Transverse colon (tissue), 4 donors: ENCODE measurements at regions not wholly inside any gene's neighbourhood (a gene's known extent, or its start where the extent isn't known, plus 50 kb on each side); places are given as distances from the start of the nearest gene placed in this dataset.

Experiments
- DNase-seq: peaks from one replicate; pipeline ENCODE4 v3.0.0-alpha.2; 2019
- H3K27ac ChIP-seq, 4 donors: fragments of 200-600 bp; sonication (generic); 2 replicates each; pipeline ENCODE4 v1.5.1; 2016 to 2018; ENCODE audit warnings: inconsistent platforms in 4 of 4
- H3K27me3 ChIP-seq: fragments of 200-600 bp; sonication (generic); 2 replicates; pipeline ENCODE4 v1.5.1; 2017; ENCODE audit warnings: inconsistent platforms
- H3K36me3 ChIP-seq, 4 donors: fragments of 200-600 bp; sonication (generic); 2 replicates each; pipeline ENCODE4 v1.5.1; 2017 to 2019; ENCODE audit warnings: inconsistent platforms in 4 of 4
- H3K4me1 ChIP-seq, 4 donors: fragments of 200-600 bp; sonication (generic); 2 replicates each; pipeline ENCODE4 v1.5.1; 2017 to 2020; ENCODE audit warnings: inconsistent platforms in 4 of 4
- H3K4me3 ChIP-seq, 4 donors: fragments of 200-600 bp; sonication (generic); 1 replicate in 1 of 4; 2 replicates in 3 of 4; pipeline versions ENCODE4 v1.5.1 to v1.6.1; 2017 to 2019; ENCODE audit warnings: inconsistent platforms in 4 of 4
- H3K9me3 ChIP-seq, 2 donors: fragments of 200-600 bp; sonication (generic); 2 replicates each; pipeline ENCODE4 v1.5.1; 2017 to 2019; ENCODE audit warnings: inconsistent platforms in 2 of 2
- CTCF ChIP-seq, 5 experiments: fragments of 200-600 bp in 3 of 5; fragments of 450-650 bp in 2 of 5; sonication (generic) in 3 of 5; IDR thresholded peaks; 1 replicate in 2 of 5; 2 replicates in 3 of 5; pipeline ENCODE4 v1.5.1; 2016 to 2017; ENCODE audit warnings: antibody characterized with exemption in 5 of 5, inconsistent platforms in 3 of 5, mild to moderate bottlenecking in 2 of 5, moderate library complexity in 1 of 5
- EP300 ChIP-seq: sonication (generic); formaldehyde crosslinking; IDR thresholded peaks from one replicate; pipeline ENCODE4 v1.6.1; 2017; ENCODE audit warnings: antibody characterized with exemption, low read depth
- POLR2A ChIP-seq: fragments of 450-650 bp; IDR thresholded peaks from one replicate; pipeline ENCODE4 v1.6.1; 2016; ENCODE audit warnings: antibody characterized with exemption, mild to moderate bottlenecking, moderate library complexity
- POLR2AphosphoS5 ChIP-seq, 3 donors: sonication (generic); formaldehyde crosslinking; IDR thresholded peaks; one replicate each; pipeline ENCODE4 v1.6.1; 2016; ENCODE audit warnings: antibody characterized with exemption in 3 of 3
- WGBS, 2 donors: methylation state at CpG; one replicate each; pipeline ENCODE4 v1.1.5; 2018; ENCODE audit warnings: low coverage in 1 of 2; 5-methylcytosine and 5-hydroxymethylcytosine counted together
- in situ Hi-C, 4 donors: fragments of 200-750 bp; cut with MboI; loops; one replicate each; pipeline versions ENCODE4 v1.15.0 to v1.15.1; 2017; ENCODE audit warnings: low sequenced_read_pairs in 3 of 4, low pct_ligation_motif_present in 1 of 4, low pct_unique_long_range_greater_than_20kb in 1 of 4
- intact Hi-C: fragments of 100-400 bp; cut with DNase I; formaldehyde crosslinking; loops from one replicate; pipeline ENCODE4 v1.15.1; 2023; ENCODE audit warnings: low total_unique reads

- H3K36me3 ChIP-seq: no peaks in the 10 kb centered on the region
- H3K27ac ChIP-seq: no peak overlapping the region
- in situ Hi-C loops: no loop called here
- H3K9me3 ChIP-seq: no peaks in the 10 kb centered on the region
- TF ChIP-seq CTCF (IDR thresholded peaks at IDR 0.05) (no peak), POLR2A (no peak)
- 74 to 93% methylated on average over 5 of the region's 5 CpGs for WGBS, 2 donors
- H3K4me1 ChIP-seq: no peaks in the 10 kb centered on the region
- H3K27me3 ChIP-seq: no peaks in the 10 kb centered on the region
- no peak for DNase-seq
- H3K4me3 ChIP-seq: no peak overlapping the region
- intact Hi-C loops: no loop called here
Measured at GRCh38 chr10:83218205-83218604, 921.1 kb upstream of the GHITM start.

GRCh38 chr10:83222300-83222699, 917.0 kb upstream of the GHITM start:
- in situ Hi-C loops: no loop called here
- intact Hi-C loops: no loop called here
- Histone ChIP-seq H3K4me1 (no peaks in the 10 kb centered on the region), H3K27ac (no peak overlapping the region), H3K4me3 (no peak overlapping the region), H3K27me3 (no peaks in the 10 kb centered on the region), H3K36me3 (no peaks in the 10 kb centered on the region), H3K9me3 (no peaks in the 10 kb centered on the region)
- no peak for TF ChIP-seq POLR2AphosphoS5 (IDR thresholded peaks at IDR 0.05)
- TF ChIP-seq EP300: no peak
- no peak for TF ChIP-seq POLR2A
- no peak for TF ChIP-seq CTCF (IDR thresholded peaks at IDR 0.05)
- WGBS, 2 donors: 80 to 81% methylated on average over 3 to 6 of the region's 6 CpGs
- no peak for DNase-seq

- no peaks in the 10 kb centered on the region for H3K4me1 ChIP-seq
- WGBS, 2 donors: 42 to 85% methylated on average over 4 to 25 of the region's 25 CpGs
- H3K36me3 ChIP-seq: no peaks in the 10 kb centered on the region
- TF ChIP-seq POLR2AphosphoS5 (IDR thresholded peaks at IDR 0.05): no peak
- TF ChIP-seq EP300: no peak
- no peak for TF ChIP-seq CTCF (IDR thresholded peaks at IDR 0.05)
- no peak for TF ChIP-seq POLR2A
- intact Hi-C loops: no loop called here
- H3K9me3 ChIP-seq: no peaks in the 10 kb centered on the region
- DNase-seq: no peak
- no peak overlapping the region for H3K27ac ChIP-seq
- in situ Hi-C loops: no loop called here
- H3K27me3 ChIP-seq: no peaks in the 10 kb centered on the region
- no peak overlapping the region for H3K4me3 ChIP-seq
Measured at GRCh38 chr10:83222832-83223742, 916.2 kb upstream of the GHITM start.

GRCh38 chr10:83225781-83226180, 913.5 kb upstream of the GHITM start:
- TF ChIP-seq POLR2AphosphoS5 (IDR thresholded peaks at IDR 0.05) (no peak), POLR2A (no peak), EP300 (no peak), CTCF (IDR thresholded peaks at IDR 0.05) (no peak)
- H3K4me1 ChIP-seq: no peaks in the 10 kb centered on the region
- H3K27ac ChIP-seq: no peak overlapping the region
- in situ Hi-C loops: no loop called here
- intact Hi-C loops: no loop called here
- no peak overlapping the region for H3K4me3 ChIP-seq
- no peaks in the 10 kb centered on the region for H3K27me3 ChIP-seq
- H3K9me3 ChIP-seq: no peaks in the 10 kb centered on the region
- DNase-seq: no peak
- 46 to 59% methylated on average over 4 of the region's 4 CpGs for WGBS, 2 donors
- H3K36me3 ChIP-seq: no peaks in the 10 kb centered on the region
